Pancreas (tissue), 10 donors: ENCODE measurements at regions not wholly inside any gene's neighbourhood (a gene's known extent, or its start where the extent isn't known, plus 50 kb on each side); places are given as distances from the start of the nearest gene placed in this dataset.
A peak's percentile ranks its signal among the peaks of the same experiment; 100 is the strongest.
"Not testable (repeated sequence)": the region's sequence is repeated elsewhere in the genome, so short reads cannot be mapped to it uniquely, and the experiment has no call there.

Experiments
- ATAC-seq, 4 donors: fragments of 200-7000 bp; cut with Tn5 transposase; one replicate each; pipeline versions ENCODE4 v1.8.0 to v1.9.1; 2020; ENCODE audit warnings: mild to moderate bottlenecking in 4 of 4, moderate library complexity in 4 of 4
- DNase-seq, 6 donors: peaks; one replicate each; pipeline ENCODE4 v3.0.0-alpha.2; 2020
- FAIRE-seq: peaks from 2 replicates; lab custom pipeline; 2012; peaks lifted over from hg19 to GRCh38; lab: Jason Lieb, UNC
- H3K27ac ChIP-seq, 4 donors: fragments of 200-600 bp; sonication (generic); 1 replicate in 3 of 4; 2 replicates in 1 of 4; pipeline versions ENCODE4 v1.5.0 to v1.8.0; 2020
- H3K27me3 ChIP-seq, 4 donors: fragments of 200-600 bp; one replicate each; pipeline ENCODE4 v1.8.0; 2021
- H3K36me3 ChIP-seq, 3 donors: fragments of 200-600 bp; sonication (generic) in 1 of 3; one replicate each; pipeline versions ENCODE4 v1.5.0 to v1.8.0; 2020 to 2021
- H3K4me1 ChIP-seq, 3 donors: fragments of 200-600 bp; one replicate each; pipeline ENCODE4 v1.8.0; 2021
- H3K4me3 ChIP-seq, 4 donors: fragments of 200-600 bp; sonication (generic) in 2 of 4; one replicate each; pipeline versions ENCODE4 v1.5.0 to v1.8.0; 2020 to 2021
- H3K9me3 ChIP-seq, 4 donors: fragments of 200-600 bp; one replicate each; pipeline ENCODE4 v1.8.0; 2021
- WGBS, 2 donors: extraction: QIAGEN DNeasy Blood & Tissue Kit; methylation state at CpG; one replicate each; pipeline ENCODE4 v1.1.7; 2013; 5-methylcytosine and 5-hydroxymethylcytosine counted together
- intact Hi-C, 3 donors: fragments of 100-400 bp; cut with DNase I; formaldehyde crosslinking; loops; one replicate each; pipeline versions ENCODE4 v1.11.1 to v1.14.2; 2022
- TF ChIP-seq, protein P1 (sequence below), 4 donors: fragments of 200-600 bp; sonication (generic) in 3 of 4; IDR thresholded peaks; one replicate each; pipeline versions ENCODE4 v1.5.0 to v1.8.0; 2021; ENCODE audit warnings: antibody characterized with exemption in 4 of 4
- donor health status: healthy with polysubstance abuse.
- donor health status: DM: no; HTN: no; CAD: no; lungs with moderate emphysema.
- donor health status: DM: no; HTN: no; CAD: no.
- donor health status: control.
- donor health status: control.
- donor health status: Bipolar disorder and iron deficiency.
- donor health status: DM: yes; HTN: yes; CAD: no.
- donor health status: DM: no; HTN: no; CAD: no.
- donor health status: DM: no; HTN: no; CAD: no.
- donor health status: DM: yes; HTN: yes; CAD: no.

DNA sequence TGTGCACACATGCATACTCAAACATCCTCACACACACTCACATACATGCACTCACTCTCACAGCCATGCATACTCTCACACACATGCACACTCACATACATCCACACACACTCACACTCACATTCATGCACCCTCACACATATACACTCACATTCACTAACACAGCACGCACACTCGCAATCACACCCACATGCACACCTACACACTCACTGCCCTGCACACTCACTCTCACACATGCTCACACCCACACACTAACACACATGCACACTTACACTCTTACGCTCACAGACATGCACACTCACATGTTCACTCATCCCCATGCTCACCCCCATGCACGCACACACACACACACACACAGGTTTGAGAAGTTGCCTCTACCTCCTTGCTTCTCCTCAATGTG, 63.2 kb upstream of the SFSWAP start:
- 71 to 80% methylated on average over 4 of the region's 4 CpGs for WGBS, 2 donors
- DNase-seq (no peak), FAIRE-seq (no peak), ATAC-seq (no peak)
- Histone ChIP-seq H3K9me3 (no peaks in the 10 kb centered on the region), H3K4me3 (no peak overlapping the region), H3K4me1 (no peaks in the 10 kb centered on the region), H3K27ac (no peak overlapping the region), H3K36me3 (no peaks in the 10 kb centered on the region), H3K27me3 (no peaks in the 10 kb centered on the region)
- intact Hi-C loops: no loop called here
- TF ChIP-seq, protein P1, sequence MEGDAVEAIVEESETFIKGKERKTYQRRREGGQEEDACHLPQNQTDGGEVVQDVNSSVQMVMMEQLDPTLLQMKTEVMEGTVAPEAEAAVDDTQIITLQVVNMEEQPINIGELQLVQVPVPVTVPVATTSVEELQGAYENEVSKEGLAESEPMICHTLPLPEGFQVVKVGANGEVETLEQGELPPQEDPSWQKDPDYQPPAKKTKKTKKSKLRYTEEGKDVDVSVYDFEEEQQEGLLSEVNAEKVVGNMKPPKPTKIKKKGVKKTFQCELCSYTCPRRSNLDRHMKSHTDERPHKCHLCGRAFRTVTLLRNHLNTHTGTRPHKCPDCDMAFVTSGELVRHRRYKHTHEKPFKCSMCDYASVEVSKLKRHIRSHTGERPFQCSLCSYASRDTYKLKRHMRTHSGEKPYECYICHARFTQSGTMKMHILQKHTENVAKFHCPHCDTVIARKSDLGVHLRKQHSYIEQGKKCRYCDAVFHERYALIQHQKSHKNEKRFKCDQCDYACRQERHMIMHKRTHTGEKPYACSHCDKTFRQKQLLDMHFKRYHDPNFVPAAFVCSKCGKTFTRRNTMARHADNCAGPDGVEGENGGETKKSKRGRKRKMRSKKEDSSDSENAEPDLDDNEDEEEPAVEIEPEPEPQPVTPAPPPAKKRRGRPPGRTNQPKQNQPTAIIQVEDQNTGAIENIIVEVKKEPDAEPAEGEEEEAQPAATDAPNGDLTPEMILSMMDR (IDR thresholded peaks at IDR 0.05): no peak

DNA sequence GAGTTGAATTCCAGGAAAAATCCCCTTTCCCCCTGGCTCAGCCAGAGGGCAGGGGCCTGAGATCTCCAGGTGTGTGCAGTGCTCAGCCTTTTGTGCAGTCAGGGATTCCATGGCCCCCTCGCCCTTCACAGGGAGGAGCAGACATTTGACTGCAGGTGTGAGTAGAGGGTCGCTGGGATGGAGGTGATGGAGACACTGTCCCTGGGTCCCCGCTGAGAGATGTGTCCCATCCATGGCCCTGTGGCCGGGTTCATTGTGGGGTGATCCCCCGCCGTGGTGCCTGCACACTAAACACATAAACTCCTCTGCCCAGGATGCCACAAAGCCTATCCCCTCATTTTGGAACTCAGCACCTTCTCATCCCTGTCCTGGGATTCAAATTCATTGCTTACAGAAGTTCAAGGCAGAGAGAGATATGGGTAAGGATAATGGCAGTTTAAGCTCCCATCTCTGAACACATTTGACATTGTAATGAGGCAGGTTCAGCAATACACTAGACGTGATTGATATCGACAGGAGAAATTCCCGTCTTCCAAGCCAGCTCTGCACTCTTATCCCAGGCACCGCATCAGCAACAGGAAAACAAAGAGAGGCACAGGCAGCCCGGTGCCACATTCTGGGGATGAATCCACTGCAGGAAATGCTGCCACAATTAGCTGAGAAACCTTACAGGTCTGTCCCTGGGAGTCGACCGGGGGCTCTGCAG, 55.3 kb upstream of the SFSWAP start:
- H3K9me3 ChIP-seq, FAIRE-seq, H3K36me3 ChIP-seq, H3K4me3 ChIP-seq, H3K27me3 ChIP-seq, intact Hi-C loops, ATAC-seq, H3K27ac ChIP-seq, H3K4me1 ChIP-seq: not testable (repeated sequence)
- DNase-seq: peak in 1 of 6 donors; percentile 23
- 38 to 64% methylated on average over 6 to 9 of the region's 13 CpGs for WGBS, 2 donors

DNA sequence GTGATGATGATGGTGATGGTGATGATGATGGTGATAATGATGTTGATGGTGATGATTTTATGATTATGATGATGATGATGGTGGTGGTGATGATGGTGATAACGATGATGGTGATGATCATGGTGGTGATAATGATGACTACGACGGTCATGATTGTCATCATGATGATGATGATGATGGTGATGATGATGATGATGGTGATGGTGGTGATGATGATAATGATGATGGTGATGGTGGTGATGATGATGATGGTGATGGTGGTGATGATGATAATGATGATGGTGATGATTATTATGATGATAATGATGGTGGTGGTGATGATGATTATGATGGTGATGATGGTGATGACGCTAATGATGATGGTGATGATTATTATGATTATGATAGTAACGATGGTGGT, 54.1 kb upstream of the SFSWAP start:
- ATAC-seq, H3K4me1 ChIP-seq, intact Hi-C loops, DNase-seq, H3K9me3 ChIP-seq, H3K27me3 ChIP-seq, H3K4me3 ChIP-seq, H3K27ac ChIP-seq, FAIRE-seq, H3K36me3 ChIP-seq: not testable (repeated sequence)
- 69 to 97% methylated on average over 3 to 5 of the region's 5 CpGs for WGBS, 2 donors

DNA sequence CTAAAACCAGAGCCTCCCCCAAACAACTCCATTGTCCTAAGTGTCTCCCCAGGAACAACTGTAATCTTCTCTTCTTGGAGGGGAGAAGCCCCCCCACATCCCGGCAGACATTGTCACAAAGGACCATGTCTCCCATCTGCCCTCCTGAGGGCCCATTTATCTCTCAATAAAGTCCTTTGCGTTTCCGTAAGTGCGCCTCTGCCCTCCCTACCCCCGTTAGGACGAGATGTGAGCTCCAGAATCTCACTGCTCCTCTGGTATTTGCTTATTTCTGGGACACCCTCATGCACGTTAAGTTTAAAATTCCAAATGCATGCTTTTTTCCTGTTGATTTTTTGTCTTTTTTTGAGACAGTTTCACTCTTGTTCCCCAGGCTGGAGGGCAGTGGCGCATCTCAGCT, 52.3 kb upstream of the SFSWAP start:
- H3K27ac ChIP-seq, ATAC-seq, H3K36me3 ChIP-seq, H3K4me3 ChIP-seq, intact Hi-C loops, H3K4me1 ChIP-seq, H3K9me3 ChIP-seq, FAIRE-seq, DNase-seq, H3K27me3 ChIP-seq: not testable (repeated sequence)
- WGBS, 2 donors: 54 to 68% methylated on average over 6 of the region's 8 CpGs

DNA sequence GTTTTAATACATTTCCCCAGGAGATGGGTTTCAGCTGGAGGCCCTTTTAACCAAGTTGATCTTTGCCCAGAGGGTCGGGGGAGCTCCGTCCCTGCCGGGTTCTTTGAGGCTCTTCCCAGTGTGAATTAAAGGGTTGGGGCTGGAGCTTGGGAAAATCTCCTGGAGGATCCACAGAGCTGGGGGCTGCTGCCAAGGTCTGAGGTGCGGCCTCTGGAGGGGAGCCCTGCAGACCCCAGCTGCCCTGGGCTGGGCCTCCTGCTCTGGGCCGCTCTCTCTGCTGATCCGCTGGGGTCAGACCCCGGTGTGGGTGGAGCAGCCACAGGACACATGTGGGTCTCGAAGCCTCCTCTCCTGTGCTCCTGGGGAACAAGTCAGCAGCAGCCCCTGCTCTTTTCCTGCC, 51.4 kb upstream of the SFSWAP start:
- peak in 1 of 6 donors; percentile 27 for DNase-seq
- 63 to 68% methylated on average over 7 to 8 of the region's 8 CpGs for WGBS, 2 donors

DNA sequence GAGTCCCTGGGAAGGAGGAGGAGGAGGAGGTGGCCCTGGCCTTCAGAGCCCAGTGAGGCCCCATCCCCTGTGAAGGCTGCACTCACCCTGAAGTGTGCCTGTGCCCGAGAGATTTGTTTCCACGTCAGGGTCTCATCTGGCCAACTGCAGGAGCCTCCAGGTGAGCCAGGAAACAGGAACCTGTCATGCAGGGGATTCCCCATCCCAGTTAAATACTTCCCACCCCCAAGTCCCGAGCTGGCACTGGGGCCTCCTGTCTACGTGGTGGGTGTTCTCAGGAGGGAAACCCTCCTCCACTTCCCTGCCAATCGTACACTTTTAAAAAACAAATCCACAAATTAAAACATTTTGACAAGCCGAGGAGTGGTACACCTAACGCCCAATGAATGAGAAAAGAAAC, 50.9 kb upstream of the SFSWAP start:
- whole genome bisulfite sequencing, 2 donors: 65 to 77% methylated on average over 7 of the region's 7 CpGs
- peak in 1 of 6 donors; percentile 37 for DNase-seq
- ATAC-seq, H3K27me3 ChIP-seq, H3K9me3 ChIP-seq, H3K36me3 ChIP-seq, intact Hi-C loops, H3K27ac ChIP-seq, H3K4me1 ChIP-seq, H3K4me3 ChIP-seq, FAIRE-seq: not testable (repeated sequence)

More for the DNA sequence above, 51.4 kb upstream of the SFSWAP start:
- H3K36me3 ChIP-seq, H3K27me3 ChIP-seq, H3K4me3 ChIP-seq, ATAC-seq, H3K9me3 ChIP-seq, H3K27ac ChIP-seq, FAIRE-seq, H3K4me1 ChIP-seq, intact Hi-C loops: not testable (repeated sequence)

DNA sequence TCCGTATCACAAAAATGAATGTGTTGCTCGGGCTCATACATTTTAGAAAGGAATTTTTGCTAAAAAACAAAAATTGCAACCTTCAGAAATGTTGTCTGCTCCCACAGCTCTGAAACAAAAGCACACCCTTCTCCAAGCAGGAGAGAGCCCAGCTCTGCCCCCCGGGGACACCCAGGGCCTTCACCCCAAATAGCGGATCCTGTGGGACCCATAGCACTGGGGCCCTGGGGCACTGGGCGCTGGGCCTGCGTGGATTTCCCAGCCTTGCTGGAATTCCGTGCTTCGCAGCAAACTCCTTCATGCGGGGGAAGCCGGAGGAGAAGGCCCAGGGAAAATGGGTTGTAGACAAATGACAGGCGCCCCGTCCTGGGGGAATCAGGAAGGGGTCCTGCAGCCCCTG, 50.5 kb upstream of the SFSWAP start:
- 81 to 89% methylated on average over 10 of the region's 12 CpGs for WGBS, 2 donors
- H3K27ac ChIP-seq, FAIRE-seq, intact Hi-C loops, H3K36me3 ChIP-seq, ATAC-seq, H3K4me1 ChIP-seq, H3K9me3 ChIP-seq, H3K27me3 ChIP-seq, H3K4me3 ChIP-seq: not testable (repeated sequence)
- peak in 1 of 6 donors; percentile 60 for DNase-seq
